Lung microvascular endothelial cell (primary cell): ENCODE measurements at regions not wholly inside any gene's neighbourhood (a gene's known extent, or its start where the extent isn't known, plus 50 kb on each side); places are given as distances from the start of the nearest gene placed in this dataset.

ENCODE experiments used
- DNase-seq, 2 donors: peaks; one replicate each; pipeline versions ENCODE4 v3.0.0 to v3.0.0-alpha.2; 2010; ENCODE audit warnings: low read depth in 2 of 2

- DNase-seq, result no peak
Measured at GRCh38 chr2:21690005-21690404, 566.2 kb downstream of the TDRD15 start.

GRCh38 chr2:21693081-21693480 lies 569.3 kb downstream of the TDRD15 start:
- DNase-seq, result no peak

GRCh38 chr2:21694079-21694878 lies 570.5 kb downstream of the TDRD15 start:
- DNase-seq, result no peak

DNA sequence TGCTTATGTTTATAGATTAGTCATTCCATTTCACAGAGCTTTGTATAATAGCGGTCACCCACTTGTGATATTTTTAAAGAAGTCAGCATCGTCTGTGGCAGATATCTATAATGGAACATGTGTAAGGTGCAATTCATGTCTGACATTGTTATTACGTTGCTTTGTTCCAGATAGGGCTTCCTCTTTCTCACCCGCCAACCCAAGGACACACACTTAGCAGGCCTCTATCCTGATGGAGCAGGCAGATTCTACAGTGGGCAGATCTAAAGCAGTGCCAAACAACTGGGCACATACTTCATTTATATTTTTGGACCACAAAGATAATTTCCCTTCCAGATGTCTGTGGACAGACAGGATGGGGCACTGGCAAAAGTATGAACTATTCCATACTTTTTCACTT lies 573.1 kb downstream of the TDRD15 start:
- DNase-seq, result no peak

GRCh38 chr2:21700644-21701043 lies 576.9 kb downstream of the TDRD15 start:
- DNase-seq, result no peak

DNA sequence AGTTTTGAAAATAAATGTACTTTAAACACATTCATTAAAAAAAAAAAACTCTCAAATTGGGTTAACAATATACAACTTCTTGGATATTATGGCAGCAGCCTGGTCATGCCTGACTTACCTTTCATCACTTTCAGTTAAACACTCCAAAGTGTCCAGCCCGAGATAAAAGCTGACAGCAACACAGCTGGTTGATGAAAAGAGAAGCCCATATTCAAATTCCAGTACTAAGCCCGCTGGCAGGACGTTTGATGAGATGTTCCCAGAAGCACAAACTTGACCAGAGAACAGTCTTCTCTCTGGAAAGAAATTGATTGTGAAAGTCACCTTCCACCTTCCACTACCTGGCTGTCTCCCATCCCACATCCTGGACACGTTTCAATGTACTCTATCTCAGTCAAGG lies 586.3 kb downstream of the TDRD15 start:
- no peak for DNase-seq

- DNase-seq, result no peak
Measured at GRCh38 chr2:21710496-21710895, 586.7 kb downstream of the TDRD15 start.

DNA sequence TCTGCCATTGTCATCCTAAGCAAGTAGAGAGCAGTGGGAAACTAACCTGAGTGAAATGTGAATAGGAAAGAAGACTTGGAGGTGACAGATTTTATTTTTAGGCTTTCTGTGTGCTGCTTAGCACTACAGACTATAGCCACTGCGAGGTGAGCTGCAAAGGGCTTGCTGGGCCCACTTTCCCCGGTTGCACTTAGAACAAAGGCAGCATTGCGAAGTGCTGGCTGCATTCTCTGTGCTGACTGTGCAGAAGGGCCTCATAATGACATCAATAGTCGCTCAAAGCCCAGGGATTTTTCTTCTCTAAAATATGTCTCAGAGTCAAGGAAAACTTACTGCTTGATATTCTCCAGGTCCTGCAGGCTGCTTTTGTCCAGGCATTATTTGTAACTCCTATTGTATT lies 592.1 kb downstream of the TDRD15 start:
- no peak for DNase-seq

DNA sequence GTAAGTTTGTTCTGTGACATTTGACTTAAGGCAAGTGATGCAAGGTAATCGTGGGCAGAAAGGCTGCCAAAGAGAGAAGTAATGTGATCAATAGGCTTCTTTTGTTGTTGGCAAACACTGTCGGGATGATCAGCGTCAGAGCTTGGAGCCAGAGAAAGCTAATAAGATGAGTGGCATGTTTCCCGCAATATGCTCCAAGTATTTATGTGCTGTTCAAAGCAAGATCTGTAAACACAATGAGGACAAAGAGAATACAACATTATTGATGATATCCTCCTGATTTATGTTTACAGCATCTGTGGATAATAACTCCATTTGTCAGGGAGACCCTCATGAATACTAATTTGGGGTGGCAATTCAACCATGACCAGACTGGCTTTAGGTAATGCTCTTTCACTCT lies 603.3 kb downstream of the TDRD15 start:
- no peak for DNase-seq

DNA sequence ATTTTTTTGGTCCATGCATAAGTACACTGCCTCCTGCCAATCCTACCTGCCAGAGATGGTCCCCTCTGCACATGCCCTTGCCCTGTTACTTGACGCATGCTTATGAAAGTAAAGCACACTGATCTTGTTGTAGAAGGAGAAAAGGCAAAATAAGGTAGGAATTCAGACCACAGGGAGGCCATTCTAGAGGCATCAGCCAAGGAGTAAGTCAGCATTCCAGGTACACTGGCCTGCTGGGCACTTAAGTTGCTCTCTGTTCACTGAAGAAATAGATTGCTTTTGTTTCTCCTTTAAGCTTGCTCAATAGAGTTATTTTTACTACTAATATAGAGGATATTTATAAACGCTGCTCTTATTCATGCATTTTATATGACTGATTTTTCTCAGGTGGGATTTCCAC lies 604.4 kb downstream of the TDRD15 start:
- DNase-seq, result no peak

- DNase-seq, result no peak
Measured at GRCh38 chr2:21730141-21730540, 606.4 kb downstream of the TDRD15 start.

DNA sequence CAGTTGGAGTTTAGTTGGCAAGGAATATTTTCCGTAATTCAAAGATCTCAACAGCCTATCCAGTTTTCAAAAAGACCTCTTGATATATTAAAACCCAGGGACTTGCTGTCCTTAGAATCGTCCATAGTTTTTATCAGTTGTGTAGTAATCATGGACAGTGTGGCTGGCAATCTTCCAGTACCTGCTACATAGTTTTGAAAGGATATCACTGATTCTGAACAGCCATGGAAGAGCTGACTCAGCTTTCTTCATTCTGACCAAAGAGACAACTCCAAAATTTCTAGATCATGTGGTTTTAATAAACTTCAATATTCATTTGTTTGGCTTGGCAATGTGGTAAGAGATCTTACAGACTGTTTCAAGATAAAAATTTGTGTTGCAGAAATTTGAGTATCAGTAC lies 616.7 kb downstream of the TDRD15 start:
- no peak for DNase-seq

- no peak for DNase-seq
Measured at GRCh38 chr2:21746499-21746898, 622.7 kb downstream of the TDRD15 start.

- DNase-seq, result no peak
Measured at GRCh38 chr2:21748501-21748900, 624.7 kb downstream of the TDRD15 start.

DNA sequence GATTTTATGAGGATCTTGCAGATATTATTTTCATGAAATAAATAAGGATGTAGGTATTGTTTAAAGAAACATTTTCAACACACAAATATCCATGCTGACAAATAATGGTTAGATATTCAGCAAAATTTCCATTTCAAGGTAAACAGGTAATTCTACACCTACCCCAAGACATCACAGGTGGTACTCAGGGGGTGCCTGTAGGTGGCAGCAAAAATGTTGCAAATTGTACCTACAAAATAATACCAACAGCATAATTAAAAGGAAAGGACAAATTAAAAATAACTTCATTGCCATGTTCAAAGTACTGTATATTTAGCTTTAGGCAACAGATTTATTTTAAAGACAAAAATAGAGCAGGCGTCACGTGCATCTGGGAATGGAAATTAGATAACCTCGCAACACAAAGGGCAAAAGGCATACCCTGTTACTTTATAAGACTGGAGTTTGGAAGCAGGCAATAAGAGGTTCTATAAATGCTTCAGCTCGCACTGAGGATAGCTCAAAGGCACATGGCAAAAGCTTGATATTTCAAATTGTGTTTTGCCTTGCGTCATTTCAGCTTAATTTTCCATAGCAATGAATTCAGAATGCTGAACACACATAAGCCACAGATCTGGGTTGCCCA lies 630.5 kb downstream of the TDRD15 start:
- no peak for DNase-seq

GRCh38 chr2:21757805-21758430 lies 634.1 kb downstream of the TDRD15 start:
- no peak for DNase-seq

GRCh38 chr2:21759819-21760218 lies 636.1 kb downstream of the TDRD15 start:
- DNase-seq, result no peak

DNA sequence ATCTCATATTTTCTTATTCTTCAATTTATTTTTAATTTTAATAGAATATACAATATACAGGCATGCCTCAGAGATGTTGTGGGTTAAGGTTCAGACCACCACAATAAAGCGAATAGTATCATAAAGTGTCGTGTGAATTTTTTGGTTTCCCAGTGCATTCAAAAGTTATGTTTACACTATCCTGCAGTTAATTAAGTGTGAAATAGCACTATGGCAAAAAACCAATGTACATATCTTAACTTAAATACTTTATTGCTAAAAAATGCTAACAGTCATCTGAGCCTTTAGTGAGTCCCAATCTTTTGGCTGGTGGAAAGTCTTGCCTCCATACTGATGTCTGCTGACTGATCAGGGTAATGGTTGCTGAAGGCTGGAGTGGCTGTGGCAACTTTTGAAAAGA lies 637.6 kb downstream of the TDRD15 start:
- no peak for DNase-seq

- DNase-seq, result no peak
Measured at GRCh38 chr2:21763501-21763900, 639.7 kb downstream of the TDRD15 start.

GRCh38 chr2:21770787-21771186 lies 647.0 kb downstream of the TDRD15 start:
- DNase-seq, result no peak

GRCh38 chr2:21772624-21773023 lies 648.9 kb downstream of the TDRD15 start:
- peak in 1 of 2 donors; percentile 2 for DNase-seq

DNA sequence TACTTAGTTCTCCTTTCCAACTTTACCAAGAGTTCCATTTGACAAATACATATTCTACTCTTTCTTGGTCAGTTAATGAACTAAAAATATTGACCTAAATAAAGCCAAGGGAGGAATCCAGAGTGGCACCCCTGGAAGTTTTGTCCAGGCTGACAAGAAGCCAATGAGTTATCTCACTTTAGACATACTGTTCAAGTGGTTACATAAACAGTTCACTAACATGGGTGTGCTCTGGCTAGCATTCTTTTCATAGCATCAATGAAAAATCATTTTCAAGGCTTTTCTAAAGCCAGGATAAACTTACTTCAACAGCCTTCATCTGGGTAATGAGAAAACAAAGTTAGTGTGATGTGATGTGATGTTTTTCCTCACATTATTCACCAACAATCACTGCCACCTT lies 649.4 kb downstream of the TDRD15 start:
- DNase-seq, result no peak
